ENCODE measurements at regions not wholly inside any gene's neighbourhood (a gene's known extent, or its start where the extent isn't known, plus 50 kb on each side); places are given as distances from the start of the nearest gene placed in this dataset.

- Mint-ChIP-seq H3K36me3 (ENCODE audit: unreplicated experiment) (no peaks in the 10 kb centered on the region), H3K27me3 (ENCODE audit: unreplicated experiment) (no peaks in the 10 kb centered on the region), H3K9me3 (ENCODE audit: unreplicated experiment) (peaks cover 32% of the 10 kb centered on the region), H3K27ac (ENCODE audit: unreplicated experiment) (no peak overlapping the region), H3K4me3 (ENCODE audit: unreplicated experiment) (no peak overlapping the region), H3K4me1 (ENCODE audit: unreplicated experiment) (no peaks in the 10 kb centered on the region)
- DNase-seq (ENCODE audit: extremely low spot score, unreplicated experiment), result no peak
- no peak for TF ChIP-seq CTCF (IDR thresholded peaks at IDR 0.05)
Observed at GRCh38 chr3:87615506-87615905, 339.1 kb upstream of the POU1F1 start.

GRCh38 chr3:87614998-87615397 lies 338.6 kb upstream of the POU1F1 start:
- no peak for TF ChIP-seq CTCF (IDR thresholded peaks at IDR 0.05)
- Mint-ChIP-seq H3K4me3 (ENCODE audit: unreplicated experiment) (no peak overlapping the region), H3K36me3 (ENCODE audit: unreplicated experiment) (no peaks in the 10 kb centered on the region), H3K27me3 (ENCODE audit: unreplicated experiment) (no peaks in the 10 kb centered on the region), H3K9me3 (ENCODE audit: unreplicated experiment) (peaks cover 32% of the 10 kb centered on the region), H3K4me1 (ENCODE audit: unreplicated experiment) (no peaks in the 10 kb centered on the region), H3K27ac (ENCODE audit: unreplicated experiment) (no peak overlapping the region)
- no peak for DNase-seq (ENCODE audit: extremely low spot score, unreplicated experiment)

- no peaks in the 10 kb centered on the region for H3K27me3 Mint-ChIP-seq (ENCODE audit: unreplicated experiment)
- H3K4me1 Mint-ChIP-seq (ENCODE audit: unreplicated experiment), result no peaks in the 10 kb centered on the region
- no peak overlapping the region for H3K4me3 Mint-ChIP-seq (ENCODE audit: unreplicated experiment)
- H3K36me3 Mint-ChIP-seq (ENCODE audit: unreplicated experiment), result no peaks in the 10 kb centered on the region
- no peak for DNase-seq (ENCODE audit: extremely low spot score, unreplicated experiment)
- peaks cover 16% of the 10 kb centered on the region for H3K9me3 Mint-ChIP-seq (ENCODE audit: unreplicated experiment)
- H3K27ac Mint-ChIP-seq (ENCODE audit: unreplicated experiment), result no peak overlapping the region
- TF ChIP-seq CTCF (IDR thresholded peaks at IDR 0.05), result no peak
Observed at GRCh38 chr3:87607234-87607633, 330.9 kb upstream of the POU1F1 start.

GRCh38 chr3:87595798-87596197 lies 319.4 kb upstream of the POU1F1 start:
- Mint-ChIP-seq H3K4me1 (ENCODE audit: unreplicated experiment) (no peaks in the 10 kb centered on the region), H3K9me3 (ENCODE audit: unreplicated experiment) (peaks cover 8% of the 10 kb centered on the region), H3K27me3 (ENCODE audit: unreplicated experiment) (no peaks in the 10 kb centered on the region), H3K27ac (ENCODE audit: unreplicated experiment) (no peak overlapping the region), H3K4me3 (ENCODE audit: unreplicated experiment) (no peak overlapping the region), H3K36me3 (ENCODE audit: unreplicated experiment) (no peaks in the 10 kb centered on the region)
- TF ChIP-seq CTCF (IDR thresholded peaks at IDR 0.05), result no peak
- no peak for DNase-seq (ENCODE audit: extremely low spot score, unreplicated experiment)

- Mint-ChIP-seq H3K4me3 (ENCODE audit: unreplicated experiment) (no peak overlapping the region), H3K4me1 (ENCODE audit: unreplicated experiment) (no peaks in the 10 kb centered on the region), H3K36me3 (ENCODE audit: unreplicated experiment) (no peaks in the 10 kb centered on the region), H3K27me3 (ENCODE audit: unreplicated experiment) (no peaks in the 10 kb centered on the region), H3K9me3 (ENCODE audit: unreplicated experiment) (no peaks in the 10 kb centered on the region), H3K27ac (ENCODE audit: unreplicated experiment) (no peak overlapping the region)
- no peak for DNase-seq (ENCODE audit: extremely low spot score, unreplicated experiment)
- no peak for TF ChIP-seq CTCF (IDR thresholded peaks at IDR 0.05)
Observed at GRCh38 chr3:87581240-87581639, 304.9 kb upstream of the POU1F1 start.

Data from osteocyte (in vitro differentiated cells).